Fibroblast of mammary gland (primary cell): ENCODE measurements at regions not wholly inside any gene's neighbourhood (a gene's known extent, or its start where the extent isn't known, plus 50 kb on each side); places are given as distances from the start of the nearest gene placed in this dataset.

ENCODE experiments used
- DNase-seq: peaks from one replicate; pipeline ENCODE4 v3.0.0-alpha.2; 2010; ENCODE audit warnings: low read depth
- H3K4me3 ChIP-seq: 2 replicates; pipeline ENCODE4 v1.5.1; 2011; ENCODE audit warnings: low read depth, mild to moderate bottlenecking, low read length, moderate library complexity; ENCODE audit not compliant: control insufficient read depth
- TF ChIP-seq, protein P1 (sequence below): conservative IDR thresholded peaks from 2 replicates; pipeline ENCODE4 v1.5.1; 2011; ENCODE audit warnings: low read depth, low read length, inconsistent platforms; ENCODE audit not compliant: control insufficient read depth, insufficient read depth

DNA sequence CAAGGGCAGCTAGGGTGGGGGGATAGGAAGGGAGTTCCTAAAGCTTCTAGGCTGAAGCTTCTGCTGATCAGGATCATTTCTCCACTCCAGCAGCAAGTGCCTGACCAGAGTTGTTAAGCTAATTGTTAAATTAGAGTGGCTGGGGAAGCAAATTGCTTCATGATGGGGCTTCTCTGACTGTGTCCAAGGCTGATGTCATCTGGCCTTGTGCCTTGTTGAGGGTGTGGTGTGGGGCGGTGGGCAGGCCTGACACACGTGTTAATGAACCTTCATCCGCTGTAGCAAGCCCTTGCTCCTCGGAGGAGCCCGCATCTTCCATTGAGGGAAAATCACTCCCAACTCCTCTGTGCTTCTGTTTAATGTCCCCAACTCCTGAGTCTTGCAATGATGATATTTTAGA is 84.3 kb upstream of the ROPN1 start:
- no peak for DNase-seq
- TF ChIP-seq, protein P1, sequence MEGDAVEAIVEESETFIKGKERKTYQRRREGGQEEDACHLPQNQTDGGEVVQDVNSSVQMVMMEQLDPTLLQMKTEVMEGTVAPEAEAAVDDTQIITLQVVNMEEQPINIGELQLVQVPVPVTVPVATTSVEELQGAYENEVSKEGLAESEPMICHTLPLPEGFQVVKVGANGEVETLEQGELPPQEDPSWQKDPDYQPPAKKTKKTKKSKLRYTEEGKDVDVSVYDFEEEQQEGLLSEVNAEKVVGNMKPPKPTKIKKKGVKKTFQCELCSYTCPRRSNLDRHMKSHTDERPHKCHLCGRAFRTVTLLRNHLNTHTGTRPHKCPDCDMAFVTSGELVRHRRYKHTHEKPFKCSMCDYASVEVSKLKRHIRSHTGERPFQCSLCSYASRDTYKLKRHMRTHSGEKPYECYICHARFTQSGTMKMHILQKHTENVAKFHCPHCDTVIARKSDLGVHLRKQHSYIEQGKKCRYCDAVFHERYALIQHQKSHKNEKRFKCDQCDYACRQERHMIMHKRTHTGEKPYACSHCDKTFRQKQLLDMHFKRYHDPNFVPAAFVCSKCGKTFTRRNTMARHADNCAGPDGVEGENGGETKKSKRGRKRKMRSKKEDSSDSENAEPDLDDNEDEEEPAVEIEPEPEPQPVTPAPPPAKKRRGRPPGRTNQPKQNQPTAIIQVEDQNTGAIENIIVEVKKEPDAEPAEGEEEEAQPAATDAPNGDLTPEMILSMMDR: no peak
- H3K4me3 ChIP-seq: no peak overlapping the region

DNA sequence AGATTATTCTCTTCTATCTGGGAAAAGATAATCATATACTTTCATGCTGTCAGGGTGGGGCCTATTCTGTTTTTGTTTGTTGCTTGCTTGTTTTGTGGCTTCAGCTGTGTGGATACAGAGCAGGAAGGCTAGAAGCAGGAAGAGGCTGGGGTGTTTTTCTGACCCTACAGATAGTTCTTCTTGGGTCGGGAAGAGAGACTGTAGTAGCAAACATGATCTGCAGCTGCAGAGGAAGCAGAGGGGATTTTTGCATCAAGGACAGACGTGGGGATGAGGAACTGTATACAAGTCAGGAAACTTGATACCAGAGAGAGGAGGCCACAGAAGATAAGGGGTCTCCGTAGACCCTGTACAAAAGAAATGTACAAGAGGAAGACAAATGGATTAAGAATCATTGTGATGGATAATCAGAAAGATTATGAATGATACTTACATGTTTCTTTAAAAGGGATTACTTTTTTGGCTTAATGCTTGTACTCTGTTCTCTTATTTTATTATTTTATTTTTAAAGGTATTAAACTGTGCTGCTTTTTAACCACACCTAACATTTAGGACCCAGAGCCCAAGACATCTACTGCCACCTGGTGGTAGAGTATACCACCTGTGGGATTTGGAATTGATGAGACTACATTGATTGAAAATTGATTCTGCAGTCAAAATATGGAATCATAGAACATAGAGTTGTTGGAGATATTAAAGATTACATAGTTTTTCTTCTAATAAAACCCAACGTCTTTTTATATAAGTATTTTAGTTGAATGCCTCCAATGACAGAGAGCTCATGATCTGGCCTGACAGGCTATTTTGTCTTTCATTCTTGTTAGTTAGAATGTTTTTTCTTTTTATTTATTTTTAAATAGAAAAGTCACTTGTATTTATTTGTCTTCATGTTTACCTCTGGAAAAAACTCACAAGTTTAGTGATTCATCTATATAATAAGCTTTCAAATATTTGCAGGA is 87.3 kb upstream of the ROPN1 start:
- peak; percentile 56 for DNase-seq
- no peak overlapping the region for H3K4me3 ChIP-seq
- TF ChIP-seq, protein P1: peak; percentile 77

DNA sequence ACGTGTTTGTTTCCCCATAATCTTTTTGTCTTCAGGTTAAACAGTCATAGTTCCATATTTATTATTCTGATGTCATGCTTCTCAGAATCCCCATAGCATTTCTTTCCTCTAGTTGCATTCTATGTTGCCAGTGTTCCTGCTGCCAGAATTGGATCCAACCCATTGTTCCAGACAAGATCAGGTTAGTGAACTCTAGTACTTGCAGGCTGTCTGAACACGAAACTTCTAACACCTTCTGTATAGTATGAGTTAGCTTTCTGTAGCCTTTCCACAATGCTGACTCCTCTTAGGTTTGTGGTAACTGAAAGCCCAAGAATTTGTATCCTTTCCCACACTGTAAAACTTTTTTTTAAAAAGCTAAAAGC is 88.0 kb upstream of the ROPN1 start:
- TF ChIP-seq, protein P1: no peak
- DNase-seq: no peak
- H3K4me3 ChIP-seq: no peak overlapping the region

DNA sequence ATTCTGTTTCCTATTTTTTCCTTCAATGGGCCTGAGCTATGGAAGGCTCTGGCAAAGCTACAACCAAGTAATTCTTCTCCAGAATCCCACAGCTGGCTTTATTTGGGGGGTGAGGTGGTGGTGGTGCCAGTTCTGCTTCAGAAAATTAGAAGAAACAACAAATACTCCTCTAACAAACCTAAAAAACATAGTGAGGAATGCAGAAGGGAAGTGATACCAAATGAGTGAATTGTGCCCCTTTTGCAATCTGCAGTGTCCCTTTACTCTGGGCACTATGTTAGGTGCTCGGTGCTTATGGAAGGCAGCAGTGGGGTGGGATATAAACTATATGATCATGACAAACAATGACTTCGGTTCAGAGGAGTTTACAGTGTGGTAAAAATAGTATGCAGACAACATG is 90.4 kb upstream of the ROPN1 start:
- DNase-seq: no peak

DNA sequence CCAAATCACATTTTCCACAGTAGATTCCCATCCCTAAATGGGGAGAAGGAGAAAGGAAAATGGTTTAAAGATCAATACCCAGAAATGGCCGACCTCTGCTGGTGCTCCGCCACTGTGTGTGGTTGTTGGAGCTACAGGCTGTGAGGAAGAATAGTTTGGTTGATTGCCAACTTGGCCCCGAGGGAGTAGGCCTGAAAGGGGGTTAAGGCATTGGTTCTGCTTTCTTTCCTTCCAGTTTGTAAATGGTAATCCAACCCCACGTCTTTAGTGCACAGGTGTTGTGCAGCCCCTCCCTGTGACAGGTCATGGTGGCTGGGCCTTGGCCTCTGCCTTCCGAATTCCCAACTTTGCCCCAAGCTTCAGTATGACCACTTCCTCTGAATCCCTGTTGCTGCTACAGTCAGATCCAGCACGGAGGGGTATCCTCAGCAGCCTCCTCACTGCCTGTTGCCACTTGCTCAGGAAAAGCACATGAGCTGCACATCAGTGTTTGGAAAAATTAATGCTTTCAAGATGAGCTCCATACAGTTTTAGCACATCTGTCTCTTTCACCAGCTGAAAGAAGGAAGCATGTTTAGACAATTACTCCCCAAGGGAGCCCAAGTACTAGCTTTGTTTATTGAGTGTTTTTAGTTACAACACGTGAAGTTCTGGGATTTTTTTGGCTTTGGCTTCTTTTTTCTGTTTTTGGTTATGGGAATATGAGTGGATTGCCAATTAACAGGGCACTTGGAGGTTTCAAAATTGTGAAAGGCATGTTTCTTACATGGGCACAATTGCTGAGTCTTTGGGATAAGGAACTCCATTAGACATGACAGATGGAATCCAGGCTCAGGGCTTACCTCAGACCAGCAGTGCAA is 92.3 kb upstream of the ROPN1 start:
- TF ChIP-seq, protein P1: no peak
- no peak overlapping the region for H3K4me3 ChIP-seq
- DNase-seq: peak; percentile 59

More for the DNA sequence above, 90.4 kb upstream of the ROPN1 start:
- H3K4me3 ChIP-seq: no peak overlapping the region
- TF ChIP-seq, protein P1: no peak

DNA sequence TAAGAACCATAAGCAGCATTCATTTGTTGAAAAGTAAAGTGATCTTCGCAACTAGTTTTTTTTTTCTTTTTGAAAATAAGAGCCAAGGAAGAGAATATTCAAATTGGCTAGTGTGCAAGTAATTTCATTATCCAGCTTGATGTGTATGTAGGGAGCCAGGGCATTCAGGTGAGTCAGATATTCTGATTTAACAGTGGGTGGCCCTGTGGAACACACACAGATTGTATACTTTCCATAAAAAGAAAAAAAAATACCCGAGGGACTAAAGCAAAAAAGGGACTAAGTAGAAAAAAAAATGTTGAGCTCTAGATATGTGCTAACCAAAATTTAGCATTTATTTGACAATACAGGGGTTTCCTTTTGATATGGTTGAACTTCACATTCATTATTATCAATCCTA is 96.9 kb upstream of the ROPN1 start:
- TF ChIP-seq, protein P1: no peak
- H3K4me3 ChIP-seq: no peak overlapping the region
- no peak for DNase-seq
